IPS DF 19.7 (cell line): ENCODE measurements at regions not wholly inside any gene's neighbourhood (a gene's known extent, or its start where the extent isn't known, plus 50 kb on each side); places are given as distances from the start of the nearest gene placed in this dataset.

Experiments used
- DNase-seq: peaks from one replicate; pipeline ENCODE4 v3.0.0-alpha.2; 2013; ENCODE audit warnings: low read depth, low spot score

DNA sequence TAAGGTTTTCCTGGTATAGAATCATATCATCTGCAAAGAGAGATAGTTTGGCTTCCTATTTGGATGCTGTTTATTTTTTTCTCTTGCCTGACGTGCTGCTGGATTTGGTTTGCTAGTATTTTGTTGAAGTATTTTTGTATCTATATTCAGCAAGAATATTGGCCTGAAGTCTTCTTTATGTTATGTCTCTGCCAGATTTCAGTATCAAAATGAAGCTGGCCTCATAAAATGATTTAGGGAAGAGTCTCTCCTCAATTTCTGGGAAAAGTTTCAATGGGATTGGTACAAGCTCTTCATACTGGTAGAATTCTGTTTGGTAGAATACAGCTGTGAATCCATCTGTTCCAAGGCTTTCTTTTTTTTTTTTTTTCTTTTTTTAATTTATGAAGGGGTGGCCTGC, 799.0 kb upstream of the TYRP1 start:
- no peak for DNase-seq

DNA sequence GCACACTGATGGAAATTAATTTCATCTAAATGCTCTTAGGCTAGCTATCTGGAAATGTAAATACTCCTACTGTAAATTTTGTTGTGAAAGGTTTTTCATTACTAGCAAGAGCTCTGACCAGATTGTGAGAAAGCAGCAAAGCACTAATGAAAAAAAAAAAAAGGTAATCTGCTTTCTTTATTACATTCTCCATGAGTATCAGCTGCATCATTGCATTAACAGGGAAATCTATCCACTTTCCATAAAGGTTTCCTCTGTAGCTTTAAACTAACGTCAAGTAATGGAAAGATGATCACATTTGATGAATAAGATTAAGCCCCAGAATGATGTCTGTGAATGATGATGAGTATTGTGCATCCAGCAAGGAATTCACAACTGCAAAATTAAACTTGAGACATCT, 790.6 kb upstream of the TYRP1 start:
- no peak for DNase-seq

DNA sequence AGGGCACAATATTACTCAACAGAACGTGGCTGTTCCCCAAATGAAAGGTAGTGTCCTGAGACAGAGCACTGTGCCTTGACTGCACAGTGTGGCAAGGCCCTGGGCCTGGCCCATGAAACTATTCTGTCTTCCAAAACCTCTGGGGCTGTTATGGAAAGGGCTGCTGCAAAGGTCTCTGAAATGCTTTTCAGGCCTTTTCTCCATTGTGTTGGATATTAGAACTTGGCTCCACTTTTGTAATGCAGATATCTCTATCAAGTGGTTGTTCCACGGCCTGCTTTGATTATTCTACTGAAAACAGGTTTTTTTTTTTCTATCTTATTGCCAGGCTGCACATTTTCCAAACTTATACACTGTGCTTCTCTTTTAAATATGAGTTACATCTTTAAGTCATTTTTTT, 777.5 kb upstream of the TYRP1 start:
- peak; percentile 25 for DNase-seq

DNA sequence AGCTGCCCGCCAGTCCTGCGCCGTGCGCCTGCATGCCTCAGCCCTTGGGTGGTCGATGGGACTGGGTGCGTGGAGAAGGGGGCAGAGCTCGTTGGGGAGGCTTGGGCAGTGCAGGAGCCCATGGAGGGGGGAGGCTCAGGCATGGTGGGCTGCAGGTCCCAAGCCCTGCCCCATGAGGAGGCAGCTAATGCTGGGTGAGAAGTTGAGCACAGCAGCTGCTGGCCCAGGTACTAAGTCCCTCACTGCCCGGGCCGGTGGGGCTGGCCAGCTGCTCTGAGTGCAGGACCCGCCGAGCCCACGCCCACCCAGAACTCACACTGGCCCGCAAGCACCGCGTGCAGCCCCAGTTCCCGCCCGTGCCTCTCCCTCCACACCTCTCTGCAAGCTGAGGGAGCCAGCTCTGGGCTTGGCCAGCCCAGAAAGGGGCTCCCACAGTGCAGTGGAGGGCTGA, 764.3 kb upstream of the TYRP1 start:
- no peak for DNase-seq

DNA sequence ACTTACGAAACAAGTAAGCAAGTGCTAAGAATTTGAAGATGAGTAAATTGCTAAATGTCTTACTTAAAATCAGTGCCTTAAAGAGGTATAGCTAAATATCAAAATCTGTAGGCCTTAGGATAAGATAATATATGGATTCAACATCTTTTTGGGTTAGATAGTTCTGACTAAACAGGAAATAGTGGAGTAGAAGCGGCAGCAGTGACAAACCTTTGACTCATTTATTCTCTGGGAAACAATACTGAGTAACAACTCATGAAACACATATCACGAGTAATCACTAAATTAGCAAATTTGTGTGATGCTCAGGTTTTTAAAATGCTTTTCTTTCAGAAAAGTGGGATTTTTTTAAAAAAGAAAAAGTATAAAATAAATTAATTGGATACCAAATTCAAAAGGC, 762.1 kb upstream of the TYRP1 start:
- no peak for DNase-seq

DNA sequence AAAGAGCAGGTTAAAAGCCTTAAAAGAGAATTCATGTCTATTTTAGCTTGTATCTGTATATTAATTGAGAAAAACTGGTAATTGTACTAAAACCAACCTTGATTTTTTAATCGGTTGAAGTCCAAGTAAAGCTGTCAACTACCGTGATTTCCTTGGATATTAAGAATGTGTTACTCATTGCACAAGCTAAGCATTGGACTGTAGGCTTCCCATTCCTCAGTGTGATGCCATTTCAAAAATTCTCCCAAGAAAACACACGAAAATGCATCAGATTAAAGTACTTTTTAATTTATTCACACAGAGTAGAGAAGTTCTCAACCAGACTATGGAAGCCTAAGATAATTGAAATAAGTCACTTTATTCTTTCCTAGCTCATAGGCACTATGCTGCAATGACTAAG, 761.4 kb upstream of the TYRP1 start:
- no peak for DNase-seq

DNA sequence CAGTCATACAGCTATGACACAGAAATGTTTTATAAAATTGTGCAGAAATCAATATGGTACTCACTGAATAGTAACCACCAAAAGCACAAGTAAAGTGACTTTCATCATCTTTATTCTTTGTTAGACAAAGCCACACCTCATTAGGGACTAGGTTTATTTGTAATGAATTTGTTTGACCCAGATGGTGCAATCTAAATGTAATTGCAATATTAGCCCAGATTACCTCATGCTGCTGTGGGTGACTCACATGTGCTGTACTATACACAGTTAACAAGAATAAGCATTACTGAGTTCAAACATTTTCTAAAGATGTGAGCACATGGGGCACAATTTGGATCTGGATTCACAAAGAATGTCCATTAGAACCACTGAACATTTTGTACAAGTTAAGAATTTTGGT, 759.3 kb upstream of the TYRP1 start:
- DNase-seq, result no peak

DNA sequence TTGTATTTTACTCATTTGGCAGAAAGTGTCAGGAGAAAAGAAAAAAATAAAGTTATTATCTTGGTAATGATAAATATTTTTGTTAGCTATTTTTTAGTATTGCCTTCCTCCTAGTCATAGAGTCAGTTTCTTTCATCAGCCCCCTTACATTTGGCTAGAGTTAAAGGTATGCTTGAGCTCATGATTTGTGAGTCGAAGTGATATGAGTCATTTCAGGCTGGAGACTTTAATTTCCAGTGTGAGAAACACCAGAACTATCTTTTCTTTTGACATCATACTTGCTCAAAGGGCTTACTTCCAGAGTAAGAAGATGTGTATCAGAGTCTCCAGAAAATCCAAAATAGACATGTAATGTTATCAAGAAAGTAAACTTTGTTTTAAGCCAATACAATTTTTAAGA, 746.7 kb upstream of the TYRP1 start:
- no peak for DNase-seq

DNA sequence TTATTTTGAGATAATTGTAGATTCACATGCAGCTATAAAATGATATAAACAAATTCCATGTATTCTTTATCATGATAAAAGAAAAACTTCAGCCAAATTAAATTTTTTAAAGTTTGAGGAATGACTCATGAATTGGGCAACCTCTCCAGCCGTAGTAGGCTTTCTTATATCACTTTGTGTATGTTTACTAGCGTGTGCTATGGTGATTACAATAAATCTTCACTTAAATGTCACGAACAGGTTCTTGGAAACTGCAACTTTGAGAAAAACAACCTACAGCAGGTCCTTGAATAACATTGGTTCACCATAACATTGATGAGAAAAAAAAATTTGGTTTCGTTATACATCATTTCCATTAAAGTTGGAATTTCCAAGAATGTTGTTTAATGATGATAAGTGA, 730.9 kb upstream of the TYRP1 start:
- DNase-seq, result no peak

DNA sequence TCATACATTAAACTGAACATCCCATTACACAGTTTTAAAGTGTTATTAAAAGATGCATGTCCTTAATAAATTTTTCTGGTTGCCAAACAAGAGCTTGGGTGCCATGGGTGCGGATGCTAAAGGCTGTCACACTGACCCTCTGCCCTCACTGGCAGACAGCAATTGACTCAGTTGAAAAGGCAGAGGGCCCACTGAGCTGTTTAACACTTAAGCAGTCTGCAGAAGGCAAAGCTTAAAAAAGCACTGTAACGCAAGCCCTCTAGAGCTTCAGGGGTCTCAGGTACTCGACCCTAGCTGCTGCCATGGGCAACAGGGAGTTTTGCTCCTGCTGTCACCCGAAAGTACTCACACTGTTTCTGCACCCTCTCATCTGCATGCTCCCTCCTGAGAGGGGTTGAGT, 726.4 kb upstream of the TYRP1 start:
- DNase-seq, result no peak

DNA sequence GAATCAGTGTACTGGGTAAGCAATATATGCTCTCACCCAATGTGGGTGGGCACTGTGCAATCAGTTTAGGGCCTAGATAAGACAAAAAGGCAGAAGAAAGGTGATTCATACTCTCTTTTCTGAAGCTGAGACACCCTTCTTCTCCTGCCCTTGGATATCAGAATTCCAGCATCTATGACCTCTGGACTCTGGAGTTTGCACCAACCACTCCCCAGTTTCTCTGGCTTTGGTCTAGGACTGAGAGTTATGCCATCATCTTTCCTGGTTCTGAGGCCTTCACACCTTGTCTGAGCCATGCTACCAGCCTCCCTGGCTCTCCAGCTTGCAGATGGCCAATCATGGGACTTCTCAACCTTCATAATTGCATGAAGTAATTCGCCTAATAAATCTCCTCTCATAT, 724.6 kb upstream of the TYRP1 start:
- DNase-seq, result no peak

DNA sequence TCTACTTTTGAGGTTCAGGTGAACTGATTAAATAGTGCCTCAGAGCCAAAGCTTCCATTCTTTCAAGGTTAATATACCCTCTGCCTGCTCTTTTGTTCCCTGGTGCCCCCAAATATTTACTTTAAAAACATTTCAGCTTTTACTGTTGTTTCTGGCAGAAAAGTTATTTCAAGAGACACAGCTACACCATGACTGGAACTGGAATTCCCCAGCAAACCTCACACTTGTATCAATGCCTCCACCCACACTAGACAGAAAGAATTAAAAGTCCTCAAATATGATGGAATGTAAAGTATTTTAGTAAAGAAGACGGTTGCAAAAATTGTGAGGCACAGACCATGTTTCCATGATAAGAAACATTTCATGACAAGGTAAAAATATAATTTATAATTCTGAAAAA, 720.2 kb upstream of the TYRP1 start:
- DNase-seq, result no peak

DNA sequence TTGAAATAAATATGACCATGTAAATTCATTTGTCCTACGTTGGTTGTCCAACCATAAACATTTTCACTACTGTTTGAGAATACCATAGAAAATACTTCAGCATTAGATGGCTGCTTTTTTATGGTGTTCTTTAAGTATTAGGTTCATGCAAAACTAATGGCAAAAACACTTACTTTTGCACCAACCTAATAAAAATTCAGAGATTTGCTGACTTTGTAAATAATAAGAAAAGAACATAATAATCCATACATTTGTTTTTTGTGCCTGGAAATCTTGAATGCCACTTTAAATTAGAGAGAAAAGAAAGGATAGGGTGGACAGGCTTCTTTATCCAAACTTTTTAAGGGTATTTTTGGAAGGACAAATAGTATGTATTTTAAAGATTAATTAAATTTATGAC, 719.7 kb upstream of the TYRP1 start:
- DNase-seq, result no peak

DNA sequence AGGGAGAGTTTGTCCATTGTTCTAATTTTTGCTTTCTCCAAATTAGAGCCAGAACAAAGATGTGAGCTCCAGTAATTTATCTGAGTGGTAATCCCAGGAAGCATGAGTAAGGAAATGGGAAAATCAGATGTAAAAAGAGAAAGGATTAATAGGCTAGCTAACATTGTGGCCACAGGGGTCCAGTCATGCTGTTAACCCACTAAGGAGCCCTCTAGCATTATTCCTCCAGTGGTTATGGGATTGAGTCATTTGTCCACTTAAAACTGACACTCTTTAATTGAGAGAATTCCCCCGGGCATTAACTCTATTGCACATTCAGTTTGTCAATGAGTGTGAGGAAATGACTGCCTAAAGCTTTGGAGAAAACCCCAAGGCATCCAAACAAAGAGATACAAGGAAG, 700.3 kb upstream of the TYRP1 start:
- DNase-seq, result no peak

DNA sequence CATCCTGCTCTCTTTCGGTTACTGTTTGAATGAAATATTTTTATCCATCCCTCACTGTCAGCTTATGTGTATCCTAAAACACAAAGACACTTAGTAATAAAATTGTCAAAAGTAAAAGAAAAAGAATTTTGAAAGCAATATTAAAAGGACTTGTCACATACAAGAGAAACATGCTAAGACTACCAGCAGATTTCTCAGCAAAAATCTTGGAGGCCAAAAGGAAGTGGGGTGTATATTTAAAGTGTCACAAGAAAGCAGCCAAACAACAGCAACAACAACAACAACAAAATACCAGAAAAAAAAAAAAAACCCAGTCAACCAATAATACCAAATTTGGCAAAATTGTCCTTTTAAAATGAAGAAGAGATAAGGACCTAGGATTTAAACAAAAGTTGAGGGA, 678.7 kb upstream of the TYRP1 start:
- DNase-seq, result no peak

DNA sequence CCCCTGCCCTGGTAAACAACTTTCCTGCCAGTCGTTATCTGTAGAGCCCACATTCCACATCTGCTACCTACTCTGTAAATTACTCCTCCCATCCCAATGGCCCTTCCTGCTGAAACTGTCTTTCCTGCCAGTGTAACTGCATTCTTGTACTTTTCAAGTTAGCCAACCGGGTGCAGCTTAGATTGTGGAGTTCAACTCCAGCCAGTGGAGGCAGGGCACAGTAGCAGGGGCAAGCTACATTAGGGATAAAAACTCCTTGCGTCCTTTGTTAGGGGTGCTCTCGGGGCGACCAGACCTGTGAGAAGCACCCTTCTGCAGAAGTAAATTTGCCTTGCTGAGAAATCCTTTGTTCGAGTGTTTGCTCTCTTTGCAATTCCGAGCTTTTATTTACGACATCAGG, 639.0 kb upstream of the TYRP1 start:
- DNase-seq, result no peak

DNA sequence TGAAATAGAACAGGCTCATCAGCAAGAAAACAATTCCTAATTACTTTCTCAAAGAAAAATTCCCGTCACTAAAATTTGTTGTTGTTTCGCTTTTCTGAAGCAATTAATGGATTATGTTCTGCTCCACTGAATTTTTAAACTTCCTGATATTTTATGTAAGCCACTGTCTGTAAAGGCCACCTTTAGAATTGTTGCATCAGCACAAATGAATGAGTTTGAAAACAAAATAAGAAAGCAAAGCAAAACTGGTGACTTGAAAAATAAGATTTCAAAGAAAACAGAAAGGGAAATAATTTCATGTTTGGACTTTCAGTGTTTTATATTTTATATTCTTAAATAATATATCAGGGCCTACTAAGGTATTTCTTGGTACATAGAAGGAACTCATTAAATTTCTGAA, 636.3 kb upstream of the TYRP1 start:
- no peak for DNase-seq

DNA sequence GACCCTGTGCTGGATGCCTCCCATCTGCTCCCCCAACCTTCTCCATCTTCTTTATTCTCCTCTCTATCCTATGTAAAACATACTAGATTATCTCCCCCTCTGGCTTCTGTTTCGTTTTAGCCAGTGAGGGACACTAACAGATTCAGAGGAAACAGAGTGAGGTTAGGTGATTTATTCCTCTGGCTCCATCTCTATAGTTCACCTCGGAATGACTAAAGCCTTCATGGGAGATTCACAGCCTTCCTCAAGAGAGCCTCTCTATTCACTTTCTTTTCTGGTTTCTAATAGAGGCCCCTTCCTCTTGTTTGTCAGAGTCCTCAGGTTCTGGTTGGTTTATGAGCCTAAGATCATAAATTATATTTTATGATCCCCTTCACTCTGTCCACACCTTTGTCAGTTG, 633.1 kb upstream of the TYRP1 start:
- DNase-seq, result no peak

DNA sequence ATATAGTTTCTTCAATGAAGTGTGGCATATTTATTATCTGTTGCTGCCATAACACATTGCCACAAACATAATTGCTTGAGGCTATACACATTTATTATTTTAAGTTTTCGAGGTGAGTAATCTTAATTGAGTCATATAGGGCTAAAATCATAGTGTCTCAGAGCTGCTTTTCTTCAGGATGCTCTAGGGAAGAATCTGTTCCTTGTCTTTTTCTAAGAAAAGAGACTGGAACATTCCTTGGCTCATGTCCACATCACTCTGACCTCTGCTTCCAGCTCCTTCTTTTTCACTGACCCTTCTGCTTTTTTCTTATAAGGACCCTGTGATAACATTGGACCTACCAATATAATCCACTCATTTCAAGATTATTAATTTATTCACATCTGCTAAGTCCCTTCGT, 632.4 kb upstream of the TYRP1 start:
- no peak for DNase-seq

DNA sequence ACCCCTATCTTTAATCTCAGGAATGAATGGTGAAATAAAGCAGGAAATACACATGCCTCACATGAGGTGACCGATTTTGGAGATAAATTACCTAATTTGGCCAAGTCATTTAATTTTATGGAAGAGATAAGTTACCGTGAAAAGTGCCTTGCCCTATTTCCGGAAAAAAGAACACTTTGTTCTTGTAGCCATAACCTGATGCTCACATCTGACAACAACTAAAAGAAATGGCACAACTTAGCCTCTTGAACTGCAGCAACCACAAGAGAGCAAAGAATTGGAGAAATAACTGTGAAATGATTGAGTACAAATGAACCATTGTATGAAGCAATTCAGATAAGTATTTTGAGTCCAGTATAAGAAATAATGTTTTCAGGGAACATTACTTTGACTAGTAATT, 628.1 kb upstream of the TYRP1 start:
- DNase-seq, result no peak

DNA sequence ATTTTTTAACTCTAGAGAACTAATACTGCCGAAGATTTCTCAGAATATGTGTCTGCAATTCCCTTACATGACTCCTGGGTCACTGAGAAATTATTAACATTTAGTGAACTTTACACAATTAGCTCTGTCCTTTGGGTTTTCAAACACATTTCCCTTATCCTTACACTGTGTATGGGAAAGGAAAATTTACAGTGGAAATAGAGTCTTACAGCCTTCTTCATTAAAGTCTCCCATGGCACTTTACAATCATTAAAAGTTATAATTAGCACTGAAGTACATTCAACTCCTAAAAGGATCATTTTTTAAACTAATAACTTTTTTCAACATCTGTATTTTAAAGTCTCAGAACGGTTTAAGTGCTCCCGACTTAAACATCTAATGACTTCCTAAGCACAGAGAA, 627.5 kb upstream of the TYRP1 start:
- DNase-seq, result no peak

DNA sequence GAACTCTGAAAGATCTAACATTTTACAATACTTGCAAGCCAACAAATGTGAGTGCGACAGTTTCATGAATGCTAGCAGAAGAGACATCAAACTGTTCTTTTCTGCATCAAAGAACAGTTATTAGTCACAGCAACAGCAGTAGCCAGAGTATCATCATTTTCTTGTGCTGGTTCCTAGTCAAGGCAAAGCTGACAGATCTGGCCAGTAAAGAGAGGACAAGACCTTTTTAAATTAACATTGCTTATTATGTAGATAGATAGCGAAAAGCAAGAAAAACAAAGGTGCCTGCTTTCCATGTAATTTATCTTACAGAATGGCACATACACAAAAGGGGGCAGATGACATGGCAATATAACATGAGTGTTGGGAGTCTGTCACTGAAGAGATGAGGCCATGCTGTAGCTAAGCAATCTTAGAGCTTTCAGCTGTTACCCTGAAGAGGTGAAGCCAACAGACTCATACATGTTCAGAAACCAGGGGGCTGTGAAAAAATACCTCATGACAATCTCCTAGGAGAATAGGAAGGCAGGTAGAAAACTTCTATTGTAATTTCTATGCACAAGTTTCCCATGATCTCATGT, 626.6 kb upstream of the TYRP1 start:
- no peak for DNase-seq

DNA sequence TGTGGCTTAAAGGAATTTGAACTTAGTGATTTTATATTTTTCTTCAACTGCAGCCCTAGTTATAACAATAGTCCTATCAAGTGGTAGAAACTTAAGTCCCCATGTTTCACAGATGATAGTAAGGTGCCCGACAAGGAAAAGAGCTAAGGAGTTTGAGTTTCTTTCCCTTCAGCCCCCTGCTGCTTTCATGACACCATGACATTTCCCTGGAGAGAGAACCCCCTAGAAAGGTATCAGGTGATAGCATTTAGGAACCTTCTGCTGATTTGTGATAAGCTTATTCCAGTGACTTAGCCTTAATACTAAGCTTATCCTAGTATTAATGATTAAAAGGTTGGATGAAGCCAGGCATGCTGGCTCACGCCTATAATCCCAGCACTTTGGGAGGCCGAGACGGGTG, 623.8 kb upstream of the TYRP1 start:
- no peak for DNase-seq

DNA sequence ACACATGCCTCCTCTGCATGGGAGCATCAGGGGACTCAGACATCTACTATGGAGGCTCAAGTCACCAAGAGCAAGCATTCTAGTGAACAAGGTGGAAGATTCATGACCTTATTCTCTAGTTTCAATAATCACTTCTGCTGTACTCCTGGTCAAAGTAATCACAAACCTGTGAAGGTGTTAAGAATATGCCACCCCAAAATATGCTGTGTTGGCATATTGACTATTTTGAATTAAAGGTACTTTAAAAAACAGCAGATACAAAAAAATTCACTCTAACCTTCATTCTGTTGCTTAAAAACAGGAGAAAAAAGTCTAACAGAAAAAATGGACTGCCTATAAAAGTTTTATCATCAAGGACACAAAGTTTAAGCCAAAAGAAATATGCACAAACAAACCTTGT, 607.8 kb upstream of the TYRP1 start:
- no peak for DNase-seq
